GM18505 (cell line): ENCODE measurements at regions not wholly inside any gene's neighbourhood (a gene's known extent, or its start where the extent isn't known, plus 50 kb on each side); places are given as distances from the start of the nearest gene placed in this dataset.
"Not testable (repeated sequence)": the region's sequence is repeated elsewhere in the genome, so short reads cannot be mapped to it uniquely, and the experiment has no call there.

Source experiments
- ATAC-seq: cut with Tn5 transposase; IDR thresholded peaks from one replicate; pipeline ENCODE4 v1.9.1; 2021; ENCODE audit not compliant: unreplicated experiment
- POLR2A ChIP-seq: IDR thresholded peaks from 4 replicates; pipeline ENCODE4 v1.6.1; 2011; ENCODE audit warnings: borderline replicate concordance; ENCODE audit not compliant: insufficient read depth, insufficient read length; ENCODE audit errors: extremely low read depth

- no peak for ATAC-seq
- no peak for TF ChIP-seq POLR2A
Measured at GRCh38 chr15:60135961-60136360, 131.8 kb downstream of the FOXB1 start.

- TF ChIP-seq POLR2A, result no peak
- ATAC-seq, result no peak
Measured at GRCh38 chr15:60137711-60138396, 133.7 kb downstream of the FOXB1 start.

GRCh38 chr15:60138397-60138968, 134.4 kb downstream of the FOXB1 start:
- TF ChIP-seq POLR2A, result no peak
- no peak for ATAC-seq

GRCh38 chr15:60152386-60152785, 148.3 kb downstream of the FOXB1 start:
- ATAC-seq, result no peak
- no peak for TF ChIP-seq POLR2A

GRCh38 chr15:60154764-60155325, 150.7 kb downstream of the FOXB1 start:
- TF ChIP-seq POLR2A, result no peak
- ATAC-seq, result no peak

GRCh38 chr15:60155661-60156060, 151.6 kb downstream of the FOXB1 start:
- ATAC-seq, result no peak
- TF ChIP-seq POLR2A, result no peak

GRCh38 chr15:60160909-60161308, 156.8 kb downstream of the FOXB1 start:
- no peak for TF ChIP-seq POLR2A
- ATAC-seq, result no peak

GRCh38 chr15:60161704-60162103, 157.6 kb downstream of the FOXB1 start:
- no peak for ATAC-seq
- TF ChIP-seq POLR2A, result no peak

GRCh38 chr15:60162251-60162967, 158.3 kb downstream of the FOXB1 start:
- no peak for ATAC-seq
- no peak for TF ChIP-seq POLR2A

- no peak for ATAC-seq
- no peak for TF ChIP-seq POLR2A
Measured at GRCh38 chr15:60162968-60163355, 158.9 kb downstream of the FOXB1 start.

- ATAC-seq, result no peak
Measured at GRCh38 chr15:60165111-60165510, 161.0 kb downstream of the FOXB1 start.

GRCh38 chr15:60172143-60172542, 168.0 kb downstream of the FOXB1 start:
- no peak for TF ChIP-seq POLR2A
- no peak for ATAC-seq

More at GRCh38 chr15:60165111-60165510, 161.0 kb downstream of the FOXB1 start:
- TF ChIP-seq POLR2A, result no peak

- ATAC-seq, result no peak
- no peak for TF ChIP-seq POLR2A
Measured at GRCh38 chr15:60179786-60180391, 175.8 kb downstream of the FOXB1 start.

- ATAC-seq, result not testable (repeated sequence)
Measured at GRCh38 chr15:60181957-60182356, 177.8 kb downstream of the FOXB1 start.
